ENCODE measurements at regions not wholly inside any gene's neighbourhood (a gene's known extent, or its start where the extent isn't known, plus 50 kb on each side); places are given as distances from the start of the nearest gene placed in this dataset.

- TF ChIP-seq POLR2A (IDR thresholded peaks at IDR 0.05): no peak
- TF ChIP-seq CTCF (IDR thresholded peaks at IDR 0.05 in 8 of 11, conservative IDR thresholded peaks at IDR 0.05 in 3 of 11): no peak
Measured at GRCh38 chr15:22239806-22240180, 159.5 kb downstream of the OR4M2 start.

All from spleen (tissue), 7 donors.